GM19324 (cell line): ENCODE measurements at regions not wholly inside any gene's neighbourhood (a gene's known extent, or its start where the extent isn't known, plus 50 kb on each side); places are given as distances from the start of the nearest gene placed in this dataset.

Experiments used
- ATAC-seq: cut with Tn5 transposase; IDR thresholded peaks from one replicate; pipeline ENCODE4 v1.9.1; 2021; ENCODE audit warnings: mild to moderate bottlenecking, moderate library complexity; ENCODE audit not compliant: unreplicated experiment, low FRiP score

DNA sequence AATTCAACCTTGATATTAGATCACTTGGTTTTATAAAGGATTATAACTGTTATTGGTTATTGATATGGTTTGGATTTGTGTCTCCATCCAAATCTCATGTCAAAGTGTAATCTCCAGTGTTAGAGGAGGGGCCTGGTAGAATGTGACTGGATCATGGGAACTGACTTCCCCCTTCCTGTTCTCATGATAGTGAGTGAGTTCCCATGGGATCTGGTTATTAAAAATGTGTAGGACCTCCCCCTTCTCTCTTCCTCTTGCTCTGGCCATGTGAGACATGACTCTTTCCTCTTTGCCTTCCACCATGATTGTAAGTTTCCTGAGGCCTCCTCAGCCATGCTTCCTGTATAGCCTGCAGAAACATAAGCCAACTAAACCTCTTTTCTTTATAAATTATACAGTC is 136.0 kb upstream of the UBE2E2 start:
- no peak for ATAC-seq

DNA sequence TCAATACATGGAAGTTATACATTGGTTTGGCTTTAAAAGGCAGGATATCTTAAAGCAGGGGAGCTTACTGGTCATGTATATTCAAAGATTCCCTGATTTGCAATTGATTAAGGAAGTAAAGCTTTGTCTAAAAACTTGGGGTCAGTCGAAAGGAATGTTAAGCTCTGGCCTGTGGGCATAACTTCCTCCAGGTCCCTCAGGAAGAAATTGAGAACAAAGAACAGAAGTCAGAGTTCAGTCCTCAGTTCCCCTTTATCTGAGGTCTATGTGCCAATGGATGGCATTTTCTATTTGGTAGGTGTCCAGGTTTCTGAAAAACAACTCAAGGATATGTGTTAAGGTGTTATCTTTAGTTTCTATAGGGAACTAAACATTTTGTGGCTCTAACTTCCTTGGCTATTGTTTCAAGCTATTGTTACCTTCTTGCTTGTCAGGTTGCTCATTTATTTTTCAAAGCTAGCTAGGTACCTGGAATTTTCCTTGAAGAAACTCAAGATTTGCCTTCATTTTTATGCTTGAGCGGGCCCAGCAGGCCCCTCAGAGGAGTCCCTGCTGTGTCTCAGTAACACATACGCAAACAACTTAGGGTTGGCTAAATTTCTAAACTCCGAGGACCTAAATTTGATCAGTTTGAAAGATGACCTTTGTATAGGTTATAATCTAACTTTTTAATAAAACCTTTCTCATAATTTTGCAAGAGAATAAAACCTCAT is 135.0 kb upstream of the UBE2E2 start:
- ATAC-seq, result no peak

DNA sequence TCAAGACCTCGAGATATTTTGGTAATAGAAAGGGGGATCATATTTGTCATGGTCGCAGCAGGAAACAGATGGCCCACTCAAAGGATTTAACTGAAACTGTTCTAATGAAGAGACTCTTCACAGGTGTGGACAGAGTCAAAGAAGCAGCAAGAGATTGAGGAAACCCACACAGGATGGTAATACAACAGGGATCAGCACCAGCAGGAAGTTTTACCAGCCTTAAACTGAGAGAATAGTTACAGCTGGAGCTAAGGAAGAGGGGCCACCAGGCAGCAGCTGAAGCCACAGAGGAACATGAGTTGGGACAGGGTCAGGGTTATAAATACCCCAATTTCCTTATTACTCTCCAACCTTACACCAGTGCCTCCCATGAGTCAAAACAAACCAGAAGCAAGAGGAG is 131.8 kb upstream of the UBE2E2 start:
- ATAC-seq, result no peak

DNA sequence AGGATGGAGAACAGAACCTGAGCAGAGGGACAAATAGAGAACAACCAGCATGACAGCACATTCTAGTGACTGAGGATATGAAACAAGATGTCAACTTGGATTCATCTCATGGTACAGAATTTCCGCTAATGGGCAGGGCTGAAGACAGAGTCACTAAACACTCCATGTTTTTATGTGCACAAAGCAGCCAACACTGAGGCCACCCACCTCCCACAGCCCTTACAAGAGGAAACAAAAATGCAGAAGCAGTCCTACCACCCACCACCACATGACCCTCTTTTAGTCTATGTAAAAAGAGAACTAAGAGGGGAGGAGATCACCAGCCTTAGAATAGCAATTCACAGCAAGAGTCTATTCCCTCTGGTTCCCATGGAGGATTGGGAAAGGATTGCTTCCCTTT is 131.4 kb upstream of the UBE2E2 start:
- ATAC-seq, result no peak

DNA sequence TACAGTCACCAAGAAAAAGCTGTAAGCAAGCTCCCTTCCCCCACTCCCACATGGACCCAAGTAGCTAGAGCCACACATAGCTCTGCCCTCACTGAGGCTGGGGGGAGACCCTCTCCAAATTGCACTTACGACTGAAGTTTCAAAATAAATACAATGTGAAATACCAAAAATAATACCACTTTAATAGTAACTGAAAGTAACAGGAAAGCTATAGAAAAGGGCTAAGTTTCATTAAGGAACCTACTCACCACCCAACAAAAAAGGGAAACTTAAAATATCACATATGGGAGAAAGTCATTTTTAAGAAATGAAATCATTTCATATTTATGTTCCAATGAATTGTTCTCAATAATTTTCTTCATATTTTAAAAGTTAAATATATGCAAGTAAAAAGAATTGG is 130.4 kb upstream of the UBE2E2 start:
- no peak for ATAC-seq

DNA sequence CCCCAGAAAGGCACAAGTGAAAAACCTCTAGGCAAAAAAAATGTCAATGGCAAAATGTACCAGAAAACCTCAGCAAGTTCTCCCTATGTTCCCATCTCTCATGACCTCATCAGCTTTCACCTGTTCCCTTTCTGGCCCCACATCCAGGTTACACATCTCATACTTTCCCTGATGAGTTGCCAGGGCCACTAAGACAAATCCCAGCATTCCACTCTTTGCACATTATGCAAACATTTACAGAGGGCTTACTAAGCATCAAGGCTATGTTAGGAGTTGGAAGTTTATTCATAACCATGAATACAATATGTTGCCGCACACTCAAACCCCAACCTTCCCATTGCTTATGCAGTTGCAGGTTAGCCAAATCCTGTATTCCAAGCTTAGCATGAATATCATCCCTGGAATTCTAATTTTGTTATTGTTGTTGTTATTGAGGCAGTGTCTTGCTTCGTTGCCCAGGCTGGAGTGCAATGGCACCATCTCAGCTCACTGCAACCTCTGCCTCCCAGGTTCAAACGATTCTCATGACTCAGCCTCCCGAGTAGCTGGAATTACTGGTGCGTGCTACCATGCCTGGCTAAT is 129.3 kb upstream of the UBE2E2 start:
- no peak for ATAC-seq

DNA sequence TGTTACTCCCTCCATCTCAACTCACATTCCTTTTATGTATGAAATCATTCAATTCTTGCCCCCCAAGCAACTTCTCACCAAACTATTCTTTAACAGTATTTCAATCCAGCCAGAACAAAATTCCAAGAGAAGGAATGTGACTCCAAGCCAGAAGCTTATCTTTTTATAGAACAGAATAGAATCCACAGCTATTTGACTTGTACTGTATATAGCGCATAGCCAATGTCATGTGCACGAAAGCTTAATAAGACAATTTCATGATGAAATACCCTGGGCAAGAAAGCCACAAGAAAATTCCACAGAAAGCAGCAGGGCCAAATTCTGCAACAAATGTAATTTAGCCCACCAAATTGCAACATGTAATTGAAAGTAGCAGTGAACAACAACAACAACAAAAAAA is 127.6 kb upstream of the UBE2E2 start:
- no peak for ATAC-seq

DNA sequence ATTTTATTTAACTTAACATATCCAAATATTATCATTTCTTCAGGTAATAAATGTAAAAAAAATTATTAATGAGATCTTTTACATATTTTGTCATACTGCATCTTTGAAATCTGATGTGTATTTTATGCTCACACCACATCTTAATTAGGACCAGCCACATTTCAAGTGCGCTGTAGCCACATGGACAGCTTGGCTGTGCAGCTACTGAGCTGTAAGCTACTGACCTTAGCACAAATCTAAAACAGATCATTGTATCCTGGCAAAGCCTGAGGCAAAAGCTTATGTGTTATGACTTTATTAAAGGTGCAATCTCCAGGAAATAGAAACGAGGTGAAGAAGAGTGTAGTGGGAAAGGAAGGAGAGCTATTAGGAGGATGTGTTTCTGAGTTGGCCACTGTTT is 126.7 kb upstream of the UBE2E2 start:
- no peak for ATAC-seq

DNA sequence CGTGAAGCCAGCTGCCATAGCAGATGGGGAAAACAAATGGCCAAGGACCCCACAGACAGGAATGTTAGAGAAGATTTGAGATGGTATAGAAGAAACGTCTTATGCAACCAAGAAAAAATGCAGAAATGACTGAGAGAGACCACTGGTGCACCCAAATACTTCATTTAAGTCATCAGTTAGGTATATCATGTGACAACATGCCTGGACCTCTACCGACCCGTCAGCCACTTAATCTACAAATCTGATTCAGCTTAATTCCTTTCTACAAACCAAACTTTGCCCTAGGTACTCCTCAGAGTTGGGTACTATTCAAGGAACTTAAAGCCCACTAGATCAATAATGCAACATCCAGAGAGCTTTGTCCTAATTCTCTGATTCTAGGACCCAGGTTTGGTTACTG is 126.0 kb upstream of the UBE2E2 start:
- ATAC-seq, result no peak

DNA sequence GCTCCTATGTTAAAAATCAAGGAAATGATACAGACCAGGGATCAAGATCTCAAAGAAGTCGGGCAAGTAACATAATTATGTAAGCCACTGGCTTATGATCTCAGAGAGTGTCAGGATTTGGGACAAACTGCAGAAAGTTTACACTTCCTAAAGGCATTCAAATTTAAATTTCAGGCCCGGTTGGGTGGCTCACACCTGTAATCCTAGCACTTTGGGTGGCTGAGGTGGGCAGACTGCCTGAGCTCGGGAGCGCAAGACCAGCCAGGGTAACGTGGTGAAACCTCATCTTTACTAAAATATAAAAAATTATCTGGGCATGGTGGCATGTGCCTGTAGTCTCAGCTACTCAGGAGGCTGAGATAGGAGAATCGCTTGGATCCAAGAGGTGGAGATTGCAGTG is 124.4 kb upstream of the UBE2E2 start:
- ATAC-seq, result no peak

DNA sequence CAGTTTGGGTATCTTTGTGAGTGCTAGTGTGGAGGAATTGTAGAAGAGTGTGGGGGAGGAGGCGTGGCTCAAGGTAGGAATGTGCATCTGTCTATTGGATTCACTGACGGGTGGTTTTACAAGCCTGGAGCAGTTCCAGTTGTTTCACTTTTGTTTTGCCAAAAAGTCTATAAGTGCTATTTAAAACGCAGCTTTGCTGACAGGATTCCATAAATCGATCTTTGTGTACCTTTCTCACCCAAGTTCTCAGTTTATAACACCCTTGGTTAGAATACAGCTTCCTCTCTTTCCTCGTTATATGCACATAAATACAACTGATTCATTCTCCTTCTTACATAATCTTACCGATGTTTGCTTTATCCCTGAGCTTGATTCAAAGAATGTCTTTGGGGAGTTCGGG is 123.2 kb upstream of the UBE2E2 start:
- ATAC-seq, result no peak

DNA sequence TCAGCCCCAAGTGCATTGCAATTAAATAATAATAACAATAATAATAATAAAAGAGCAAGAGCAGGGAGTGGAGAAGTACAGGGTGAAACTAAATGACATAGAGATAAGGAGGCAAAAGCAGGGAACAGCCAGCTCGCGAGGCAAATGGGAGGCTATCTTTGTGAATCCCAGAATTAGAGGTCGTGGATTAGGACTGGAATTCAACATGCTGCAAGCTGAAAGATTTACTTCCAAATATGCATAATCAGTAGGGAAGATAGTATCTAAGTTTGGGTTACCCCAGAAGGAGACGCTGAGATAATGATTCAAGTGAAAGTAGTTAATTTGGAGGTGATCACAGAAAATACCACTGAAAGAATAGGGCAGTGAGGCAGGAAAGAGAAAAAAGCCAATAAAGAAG is 119.4 kb upstream of the UBE2E2 start:
- ATAC-seq, result no peak

DNA sequence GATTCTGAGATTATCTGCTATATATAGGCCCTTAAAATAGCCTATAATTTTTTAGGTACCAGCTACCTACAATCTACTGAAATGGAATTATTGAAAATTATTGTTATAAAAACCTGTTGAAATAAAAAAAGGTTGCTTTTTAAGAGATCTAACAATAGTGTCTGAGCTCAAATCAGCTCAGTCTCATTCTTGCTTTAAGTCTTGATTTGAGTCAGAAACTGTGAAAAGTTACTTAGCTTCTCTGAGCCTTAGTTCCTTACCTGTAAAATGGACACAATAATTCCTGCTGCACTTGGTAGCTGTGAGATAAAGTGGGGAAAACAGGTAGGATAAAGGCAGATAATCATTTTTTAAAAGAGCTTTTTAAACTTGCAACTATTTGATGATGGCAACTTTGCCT is 118.8 kb upstream of the UBE2E2 start:
- ATAC-seq, result no peak

DNA sequence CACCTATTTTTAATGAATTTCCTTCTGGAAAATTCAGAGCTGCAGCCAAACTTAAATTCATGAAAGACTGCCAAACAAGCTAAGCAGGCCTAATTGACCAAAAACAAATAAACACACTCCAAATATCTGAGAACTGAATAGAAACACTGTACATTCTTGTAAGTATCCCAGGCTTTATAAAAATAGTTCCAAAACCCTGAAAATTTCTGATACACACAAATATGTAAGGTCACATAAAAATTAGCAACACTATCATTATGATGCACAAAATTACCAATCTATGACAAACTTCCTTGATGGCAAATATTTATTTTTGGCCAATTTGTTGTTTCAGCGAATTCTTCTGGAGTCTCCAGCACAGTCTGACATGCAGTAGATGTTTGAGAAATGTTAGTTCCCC is 117.9 kb upstream of the UBE2E2 start:
- ATAC-seq, result no peak

DNA sequence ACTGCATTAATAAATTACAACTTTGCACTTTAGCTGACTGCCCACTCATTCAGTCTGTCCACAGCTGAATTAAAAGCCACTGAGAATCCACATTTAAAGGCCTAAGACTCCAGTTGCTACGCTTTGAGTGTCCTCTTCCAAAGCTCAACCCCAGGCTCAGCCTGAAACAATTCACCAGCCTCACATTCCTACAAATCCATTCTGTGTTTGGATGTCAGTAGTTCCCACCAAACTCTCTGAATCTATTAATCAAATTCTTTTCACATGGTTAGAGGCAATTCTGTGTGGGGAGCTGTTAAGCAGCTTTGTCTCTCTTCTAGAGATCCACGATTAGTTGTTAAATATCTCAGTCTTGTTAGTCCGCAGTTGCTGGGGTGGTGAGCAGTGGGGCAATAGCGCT is 116.8 kb upstream of the UBE2E2 start:
- no peak for ATAC-seq

DNA sequence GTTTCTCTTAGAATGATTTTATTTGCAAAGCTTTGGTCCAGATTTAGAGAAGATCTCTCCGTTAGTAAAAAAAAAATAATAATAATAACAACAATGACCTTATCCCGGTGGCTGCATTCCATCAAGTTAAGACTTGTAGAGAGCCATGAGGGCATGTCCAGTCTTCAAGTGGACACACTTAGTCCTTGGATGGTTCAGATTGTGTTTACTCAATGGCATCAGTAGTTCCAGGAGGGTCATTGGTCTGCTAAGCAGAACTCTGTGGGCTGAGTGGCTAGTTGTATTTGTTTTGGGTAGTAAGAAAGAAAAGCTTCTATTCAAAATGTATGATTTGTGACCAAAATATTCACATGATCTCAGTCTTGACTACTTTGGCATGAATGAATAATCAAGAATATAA is 116.3 kb upstream of the UBE2E2 start:
- ATAC-seq, result no peak

DNA sequence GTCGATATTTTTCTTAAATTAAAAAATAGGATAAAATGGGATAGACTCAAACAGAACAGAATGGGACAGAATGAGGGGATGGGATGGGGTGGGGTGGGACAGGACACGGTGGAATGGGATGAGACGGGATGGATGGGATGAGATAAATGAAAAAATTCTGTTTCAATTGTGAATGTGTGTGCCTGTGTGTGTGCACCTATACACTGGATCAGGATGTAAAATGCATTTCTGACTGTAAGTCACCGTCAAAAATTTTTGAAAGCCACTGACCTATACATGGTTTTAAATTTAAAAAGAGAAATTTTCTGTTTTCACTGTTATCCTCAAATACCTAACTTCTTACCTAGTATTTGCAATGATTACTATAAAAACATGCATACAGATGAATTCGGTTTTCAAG is 108.7 kb upstream of the UBE2E2 start:
- ATAC-seq, result no peak

DNA sequence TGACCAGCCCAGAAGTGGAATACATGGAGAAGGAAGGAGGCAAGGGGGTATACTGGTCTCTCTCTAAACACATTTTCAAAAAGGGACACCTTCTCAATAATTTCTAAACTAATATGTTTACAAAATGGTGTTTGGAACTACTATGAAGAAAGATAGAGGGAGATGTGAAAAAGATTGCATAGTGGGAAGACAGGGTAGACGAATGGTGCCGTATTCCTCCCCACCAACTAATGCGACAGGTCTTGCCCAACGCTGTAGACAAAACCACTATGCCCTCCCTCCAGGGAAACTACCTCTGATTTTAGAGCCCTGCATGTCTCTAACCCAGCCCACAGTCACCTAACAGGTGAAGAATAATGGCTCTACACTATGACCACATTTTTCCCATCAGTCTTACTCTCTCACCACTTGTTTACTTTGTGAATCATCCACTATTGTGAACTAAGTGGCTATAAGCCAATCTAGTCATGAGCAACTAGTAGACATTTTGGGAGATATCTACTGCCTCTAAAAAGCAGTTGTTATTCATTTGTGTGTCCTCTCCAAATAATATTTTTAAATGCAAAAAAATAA is 108.2 kb upstream of the UBE2E2 start:
- no peak for ATAC-seq

DNA sequence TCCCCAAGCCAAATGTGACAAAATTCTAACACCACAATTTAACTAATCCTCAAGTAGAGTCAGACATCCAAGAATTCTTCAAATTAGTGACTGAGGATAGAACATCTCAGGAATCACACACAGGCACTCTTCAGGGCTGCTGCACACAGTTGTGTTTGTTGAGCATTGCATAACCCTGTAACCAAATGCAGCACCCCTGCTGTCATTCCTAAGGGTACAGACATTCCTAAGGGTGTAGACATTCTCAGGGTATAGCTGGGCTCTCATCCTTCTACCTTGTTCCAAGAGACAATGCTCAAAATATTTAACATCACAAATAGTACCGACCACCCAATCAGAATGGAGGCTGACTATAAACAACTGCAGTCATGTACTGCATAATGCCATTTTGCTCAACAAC is 107.1 kb upstream of the UBE2E2 start:
- ATAC-seq, result no peak

DNA sequence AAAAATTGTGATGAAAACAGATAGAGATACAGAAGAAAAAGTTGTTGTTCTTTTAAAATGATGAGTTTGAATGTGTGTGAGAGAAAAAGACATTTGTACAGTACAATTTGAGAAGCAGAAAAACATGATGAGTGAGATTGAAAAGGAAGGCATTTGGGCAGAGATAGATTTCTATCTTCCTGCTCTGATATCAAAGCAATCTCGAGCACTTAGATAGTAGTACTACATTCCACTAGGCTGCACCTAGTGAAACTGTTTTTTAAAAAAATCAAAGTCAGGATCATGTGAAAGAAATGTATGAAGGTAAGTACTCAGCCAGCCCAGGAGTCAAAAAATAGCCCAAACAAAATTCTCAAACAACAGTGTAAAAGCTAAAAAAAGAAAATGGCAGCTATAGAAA is 104.1 kb upstream of the UBE2E2 start:
- no peak for ATAC-seq

DNA sequence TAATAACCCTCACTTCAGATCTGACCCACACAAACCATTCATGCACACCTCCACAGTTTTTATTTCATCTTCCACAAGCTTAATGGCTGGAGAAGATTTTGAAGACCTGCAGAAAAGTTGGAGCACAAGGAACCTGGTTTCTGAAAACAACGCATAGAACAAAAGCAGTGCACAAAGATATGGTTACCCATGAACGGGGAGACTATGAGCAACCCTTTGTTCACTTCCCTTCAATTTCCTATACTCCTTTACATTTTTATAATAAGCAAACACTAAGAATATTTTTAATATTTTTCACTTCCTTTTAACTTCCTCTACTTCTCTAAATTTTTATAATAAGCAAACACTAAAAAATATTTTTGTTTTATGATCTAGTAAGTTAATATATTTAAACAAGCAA is 103.5 kb upstream of the UBE2E2 start:
- no peak for ATAC-seq

DNA sequence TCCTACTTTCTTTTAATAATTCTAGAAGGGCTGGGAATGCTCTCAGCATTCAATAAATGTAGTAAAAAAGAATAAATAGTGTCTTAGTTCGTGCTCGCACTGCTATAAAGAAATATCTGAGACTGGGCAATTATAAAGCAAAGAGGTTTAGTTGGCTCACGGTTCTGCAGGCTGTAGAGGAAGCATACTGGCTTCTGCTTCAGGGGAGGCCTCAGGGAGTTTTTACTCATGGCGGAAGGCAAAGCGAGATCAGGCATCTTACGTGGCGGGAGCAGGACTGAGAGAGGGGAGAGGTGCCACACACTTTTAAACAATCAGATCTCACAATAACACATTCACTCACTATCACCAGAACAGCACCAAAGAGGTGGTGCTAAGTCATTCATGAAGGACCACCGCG is 103.0 kb upstream of the UBE2E2 start:
- ATAC-seq, result no peak
